Body of pancreas (tissue), 4 donors: ENCODE measurements at regions not wholly inside any gene's neighbourhood (a gene's known extent, or its start where the extent isn't known, plus 50 kb on each side); places are given as distances from the start of the nearest gene placed in this dataset.

ENCODE experiments used
- CTCF ChIP-seq, 7 experiments: fragments of 450-650 bp in 4 of 7; fragments of 200-600 bp in 3 of 7; sonication (generic) in 3 of 7; IDR thresholded peaks; one replicate each; pipeline ENCODE4 v1.5.1; 2016 to 2019; ENCODE audit warnings: antibody characterized with exemption in 7 of 7
- POLR2A ChIP-seq, 3 donors: fragments of 450-650 bp; IDR thresholded peaks; one replicate each; pipeline ENCODE4 v1.6.1; 2016; ENCODE audit warnings: antibody characterized with exemption in 3 of 3, mild to moderate bottlenecking in 2 of 3

- TF ChIP-seq CTCF (IDR thresholded peaks at IDR 0.05) (no peak), POLR2A (IDR thresholded peaks at IDR 0.05) (no peak)
Measured at GRCh38 chr3:132154619-132155018, 119.8 kb upstream of the CPNE4 start.
